HG02973 (cell line): ENCODE measurements at regions not wholly inside any gene's neighbourhood (a gene's known extent, or its start where the extent isn't known, plus 50 kb on each side); places are given as distances from the start of the nearest gene placed in this dataset.

Experiments used
- ATAC-seq: cut with Tn5 transposase; IDR thresholded peaks from one replicate; pipeline ENCODE4 v1.9.1; 2021; ENCODE audit warnings: moderate library complexity; ENCODE audit not compliant: unreplicated experiment

GRCh38 chr5:174282391-174282790, 236.9 kb downstream of the NSG2 start:
- ATAC-seq, result no peak

GRCh38 chr5:174283211-174284005, 237.9 kb downstream of the NSG2 start:
- ATAC-seq, result no peak

GRCh38 chr5:174284873-174285272, 239.4 kb downstream of the NSG2 start:
- ATAC-seq, result no peak

- no peak for ATAC-seq
These were observed 242.3 kb downstream of the NSG2 start for GRCh38 chr5:174287761-174288160.

GRCh38 chr5:174288439-174288838, 242.9 kb downstream of the NSG2 start:
- no peak for ATAC-seq

- no peak for ATAC-seq
These were observed 245.7 kb downstream of the NSG2 start for GRCh38 chr5:174291162-174291561.

GRCh38 chr5:174292348-174292747, 246.8 kb downstream of the NSG2 start:
- no peak for ATAC-seq

GRCh38 chr5:174293006-174293405, 247.5 kb downstream of the NSG2 start:
- no peak for ATAC-seq

GRCh38 chr5:174293481-174293880, 248.0 kb downstream of the NSG2 start:
- ATAC-seq, result no peak

- no peak for ATAC-seq
These were observed 249.6 kb downstream of the NSG2 start for GRCh38 chr5:174294891-174295620.

GRCh38 chr5:174295702-174296436, 250.4 kb downstream of the NSG2 start:
- ATAC-seq, result no peak

- no peak for ATAC-seq
These were observed 254.8 kb downstream of the NSG2 start for GRCh38 chr5:174300118-174300940.

GRCh38 chr5:174300941-174301761, 255.6 kb downstream of the NSG2 start:
- ATAC-seq, result no peak

- ATAC-seq, result no peak
These were observed 256.5 kb downstream of the NSG2 start for GRCh38 chr5:174301848-174302625.

- no peak for ATAC-seq
These were observed 257.5 kb downstream of the NSG2 start for GRCh38 chr5:174303035-174303434.

- no peak for ATAC-seq
These were observed 258.0 kb downstream of the NSG2 start for GRCh38 chr5:174303437-174304045.

GRCh38 chr5:174305241-174305681, 259.8 kb downstream of the NSG2 start:
- no peak for ATAC-seq

GRCh38 chr5:174306345-174307030, 261.0 kb downstream of the NSG2 start:
- no peak for ATAC-seq
